Prostate gland (tissue), 2 donors: ENCODE measurements at regions not wholly inside any gene's neighbourhood (a gene's known extent, or its start where the extent isn't known, plus 50 kb on each side); places are given as distances from the start of the nearest gene placed in this dataset.

Source experiments
- DNase-seq: peaks from one replicate; pipeline ENCODE4 v3.0.0-alpha.2; 2019; ENCODE audit warnings: low spot score
- H3K27ac ChIP-seq, 2 donors: fragments of 200-600 bp; sonication (generic); 2 replicates each; pipeline ENCODE4 v1.5.1; 2017 to 2019
- H3K27me3 ChIP-seq: fragments of 200-600 bp; sonication (generic); replicated peaks from 2 replicates; pipeline ENCODE4 v1.5.1; 2019; ENCODE audit not compliant: insufficient read depth
- H3K36me3 ChIP-seq, 2 donors: fragments of 200-600 bp; sonication (generic); 1 replicate in 1 of 2; 2 replicates in 1 of 2; pipeline versions ENCODE4 v1.5.1 to v1.8.1; 2017 to 2019
- H3K4me1 ChIP-seq: fragments of 200-600 bp; sonication (generic); replicated peaks from 2 replicates; pipeline ENCODE4 v1.5.1; 2019
- H3K4me3 ChIP-seq, 2 donors: fragments of 200-600 bp; sonication (generic); 2 replicates each; pipeline ENCODE4 v1.5.1; 2017 to 2019
- H3K9me3 ChIP-seq: fragments of 200-600 bp; sonication (generic); 2 replicates; pipeline ENCODE4 v1.5.1; 2017
- POLR2A ChIP-seq: fragments of 450-650 bp; IDR thresholded peaks from one replicate; pipeline ENCODE4 v1.6.1; 2016; ENCODE audit warnings: antibody characterized with exemption, mild to moderate bottlenecking
- POLR2AphosphoS5 ChIP-seq: sonication (generic); formaldehyde crosslinking; IDR thresholded peaks from one replicate; pipeline ENCODE4 v1.6.1; 2017; ENCODE audit warnings: antibody characterized with exemption
- WGBS: methylation state at CpG from one replicate; pipeline ENCODE4 v1.1.5; 2018; 5-methylcytosine and 5-hydroxymethylcytosine counted together
- intact Hi-C: fragments of 100-400 bp; cut with DNase I; formaldehyde crosslinking; loops from one replicate; pipeline ENCODE4 v1.14.2; 2022
- TF ChIP-seq, protein P1 (sequence below), 4 experiments: fragments of 200-600 bp in 2 of 4; fragments of 450-650 bp in 2 of 4; sonication (generic) in 2 of 4; IDR thresholded peaks; 1 replicate in 3 of 4; 2 replicates in 1 of 4; pipeline ENCODE4 v1.5.1; 2016 to 2019; ENCODE audit warnings: antibody characterized with exemption in 4 of 4, mild to moderate bottlenecking in 2 of 4, moderate library complexity in 2 of 4

DNA sequence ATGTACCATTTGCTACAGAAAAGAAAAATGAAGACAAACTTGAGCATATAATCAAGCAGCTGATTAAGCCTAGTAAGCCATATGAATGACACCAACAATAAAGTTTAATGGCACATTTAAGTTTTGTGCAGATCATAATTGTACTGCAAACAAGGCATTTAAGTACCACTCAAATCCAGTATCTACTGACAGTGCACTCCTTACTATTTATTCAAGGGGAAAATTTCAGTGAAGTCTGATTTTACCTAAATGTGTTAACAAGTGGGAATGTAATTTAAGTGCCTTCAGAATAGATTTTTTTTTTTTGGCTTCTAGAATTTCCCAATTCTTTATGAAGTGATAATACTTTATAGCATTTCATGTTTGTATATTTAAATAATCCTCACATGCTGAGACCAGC lies 341.0 kb upstream of the POU5F2 start:
- H3K9me3 ChIP-seq: no peaks in the 10 kb centered on the region
- H3K36me3 ChIP-seq: no peaks in the 10 kb centered on the region
- no peak overlapping the region for H3K27ac ChIP-seq
- intact Hi-C loops: no loop called here
- no peak overlapping the region for H3K4me3 ChIP-seq
- H3K4me1 ChIP-seq: no peaks in the 10 kb centered on the region
- no peak for DNase-seq
- no peaks in the 10 kb centered on the region for H3K27me3 ChIP-seq
- no peak for TF ChIP-seq POLR2AphosphoS5
- TF ChIP-seq POLR2A: no peak
- TF ChIP-seq, protein P1, sequence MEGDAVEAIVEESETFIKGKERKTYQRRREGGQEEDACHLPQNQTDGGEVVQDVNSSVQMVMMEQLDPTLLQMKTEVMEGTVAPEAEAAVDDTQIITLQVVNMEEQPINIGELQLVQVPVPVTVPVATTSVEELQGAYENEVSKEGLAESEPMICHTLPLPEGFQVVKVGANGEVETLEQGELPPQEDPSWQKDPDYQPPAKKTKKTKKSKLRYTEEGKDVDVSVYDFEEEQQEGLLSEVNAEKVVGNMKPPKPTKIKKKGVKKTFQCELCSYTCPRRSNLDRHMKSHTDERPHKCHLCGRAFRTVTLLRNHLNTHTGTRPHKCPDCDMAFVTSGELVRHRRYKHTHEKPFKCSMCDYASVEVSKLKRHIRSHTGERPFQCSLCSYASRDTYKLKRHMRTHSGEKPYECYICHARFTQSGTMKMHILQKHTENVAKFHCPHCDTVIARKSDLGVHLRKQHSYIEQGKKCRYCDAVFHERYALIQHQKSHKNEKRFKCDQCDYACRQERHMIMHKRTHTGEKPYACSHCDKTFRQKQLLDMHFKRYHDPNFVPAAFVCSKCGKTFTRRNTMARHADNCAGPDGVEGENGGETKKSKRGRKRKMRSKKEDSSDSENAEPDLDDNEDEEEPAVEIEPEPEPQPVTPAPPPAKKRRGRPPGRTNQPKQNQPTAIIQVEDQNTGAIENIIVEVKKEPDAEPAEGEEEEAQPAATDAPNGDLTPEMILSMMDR (IDR thresholded peaks at IDR 0.05): no peak

DNA sequence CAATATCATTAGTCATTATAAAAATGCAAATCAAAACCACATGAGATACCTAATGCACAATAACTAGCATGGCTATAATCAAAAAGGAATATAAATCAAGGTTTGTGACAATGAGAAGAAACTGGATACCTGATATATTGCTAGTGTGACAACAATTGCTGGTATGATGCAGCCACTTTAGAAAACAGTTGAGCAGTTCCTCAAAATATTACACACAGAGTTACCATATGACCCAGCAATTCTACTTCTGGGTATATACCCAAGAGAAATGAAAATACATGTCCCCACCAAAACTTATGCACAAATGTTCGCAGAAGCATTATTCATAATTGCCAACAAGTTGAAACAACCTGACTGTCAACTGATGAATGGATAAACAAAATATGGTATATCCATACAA lies 339.7 kb upstream of the POU5F2 start:
- Histone ChIP-seq H3K9me3 (no peaks in the 10 kb centered on the region), H3K27ac (no peak overlapping the region), H3K4me3 (no peak overlapping the region), H3K27me3 (no peaks in the 10 kb centered on the region), H3K36me3 (no peaks in the 10 kb centered on the region), H3K4me1 (no peaks in the 10 kb centered on the region)
- TF ChIP-seq POLR2A: no peak
- no peak for TF ChIP-seq POLR2AphosphoS5
- TF ChIP-seq, protein P1 (IDR thresholded peaks at IDR 0.05): no peak
- WGBS: 100% methylated on average over 1 of the region's 1 CpG
- intact Hi-C loops: no loop called here
- DNase-seq: no peak

DNA sequence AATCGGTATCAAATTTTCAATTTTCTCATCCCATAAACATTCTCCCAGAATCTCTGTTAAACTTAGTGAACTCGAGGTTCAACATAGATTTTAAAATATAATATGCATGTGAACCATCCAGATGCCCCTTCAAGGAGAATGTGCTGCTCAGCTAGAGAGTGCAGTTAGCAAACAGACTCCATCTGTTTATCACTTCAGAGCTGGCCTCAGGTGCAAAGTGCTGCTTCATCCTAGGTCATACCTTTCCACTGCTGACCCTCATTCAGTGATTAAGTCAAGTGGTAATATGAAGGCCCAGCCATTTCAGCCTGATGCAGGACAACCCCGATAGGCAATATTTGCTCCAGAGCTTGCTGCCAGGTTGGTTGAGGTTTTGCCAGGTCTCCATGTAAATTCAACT lies 339.0 kb upstream of the POU5F2 start:
- Histone ChIP-seq H3K27ac (no peak overlapping the region), H3K4me1 (no peaks in the 10 kb centered on the region), H3K36me3 (no peaks in the 10 kb centered on the region), H3K9me3 (no peaks in the 10 kb centered on the region), H3K27me3 (no peaks in the 10 kb centered on the region), H3K4me3 (no peak overlapping the region)
- 80% methylated on average over 3 of the region's 3 CpGs for WGBS
- DNase-seq: no peak
- intact Hi-C loops: no loop called here
- no peak for TF ChIP-seq POLR2AphosphoS5
- TF ChIP-seq, protein P1 (IDR thresholded peaks at IDR 0.05): no peak
- TF ChIP-seq POLR2A: no peak

DNA sequence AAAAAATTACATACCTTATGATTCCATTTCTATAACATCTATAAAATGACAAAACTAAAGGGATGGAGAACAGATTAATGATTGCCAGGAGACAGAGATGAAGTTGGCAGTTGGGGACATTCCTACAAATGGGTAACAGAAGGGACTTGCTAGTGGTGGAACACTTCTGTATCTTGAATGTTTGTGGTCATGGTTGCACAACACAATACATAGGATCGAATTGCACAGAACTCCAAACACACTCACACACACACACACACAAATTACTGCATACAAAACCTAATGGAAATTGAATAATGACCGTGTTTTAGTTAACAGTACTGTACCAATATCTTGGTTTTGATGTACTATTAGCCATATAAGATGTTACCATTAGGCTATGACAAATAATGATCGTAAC lies 330.7 kb upstream of the POU5F2 start:
- no peaks in the 10 kb centered on the region for H3K36me3 ChIP-seq
- no peak for DNase-seq
- TF ChIP-seq POLR2AphosphoS5 (no peak), POLR2A (no peak)
- TF ChIP-seq, protein P1 (IDR thresholded peaks at IDR 0.05): no peak
- no peak overlapping the region for H3K4me3 ChIP-seq
- H3K27ac ChIP-seq: no peak overlapping the region
- no peaks in the 10 kb centered on the region for H3K9me3 ChIP-seq
- no peaks in the 10 kb centered on the region for H3K4me1 ChIP-seq
- 94% methylated on average over 3 of the region's 3 CpGs for WGBS
- intact Hi-C loops: no loop called here
- no peaks in the 10 kb centered on the region for H3K27me3 ChIP-seq

DNA sequence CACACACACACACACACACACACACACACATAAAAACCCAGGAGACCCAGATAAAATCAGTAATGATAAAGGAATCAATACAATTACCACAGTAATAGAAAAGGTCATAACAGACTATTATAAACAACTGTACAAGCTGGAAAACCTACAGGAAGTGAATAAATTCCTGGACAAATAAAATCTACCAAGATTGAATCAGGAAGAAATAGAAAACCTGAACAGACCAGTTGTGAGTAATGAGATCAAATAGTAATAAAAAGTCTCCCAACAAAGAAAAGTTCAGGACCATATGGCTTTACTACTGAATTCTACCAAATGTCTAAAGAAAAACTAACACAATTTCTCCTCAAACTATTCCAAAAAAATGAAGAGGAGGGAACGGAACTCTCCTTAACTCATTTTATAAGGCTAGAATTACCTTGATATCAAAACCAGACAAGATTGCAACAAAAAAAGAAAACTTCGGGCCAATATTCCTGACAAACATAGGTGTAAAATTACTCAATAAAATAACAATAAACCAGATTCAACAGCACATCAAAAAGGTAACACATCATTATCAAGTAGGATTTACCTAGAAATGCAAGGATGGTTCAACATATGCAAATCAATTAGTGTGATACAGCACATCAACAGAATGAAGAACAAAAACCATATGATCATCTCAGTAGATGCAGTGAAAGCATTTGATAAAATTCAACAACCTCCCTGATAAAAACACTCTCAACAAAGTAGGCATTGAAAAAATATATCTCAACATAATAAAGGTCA lies 325.2 kb upstream of the POU5F2 start:
- Histone ChIP-seq H3K9me3 (no peaks in the 10 kb centered on the region), H3K4me1 (no peaks in the 10 kb centered on the region), H3K27ac (no peak overlapping the region), H3K4me3 (no peak overlapping the region), H3K36me3 (no peaks in the 10 kb centered on the region), H3K27me3 (no peaks in the 10 kb centered on the region)
- no peak for DNase-seq
- intact Hi-C loops: no loop called here
- no peak for TF ChIP-seq POLR2AphosphoS5
- WGBS: 81% methylated on average over 2 of the region's 2 CpGs
